ENCODE measurements at regions not wholly inside any gene's neighbourhood (a gene's known extent, or its start where the extent isn't known, plus 50 kb on each side); places are given as distances from the start of the nearest gene placed in this dataset.
"Not testable (repeated sequence)": the region's sequence is repeated elsewhere in the genome, so short reads cannot be mapped to it uniquely, and the experiment has no call there.

DNA sequence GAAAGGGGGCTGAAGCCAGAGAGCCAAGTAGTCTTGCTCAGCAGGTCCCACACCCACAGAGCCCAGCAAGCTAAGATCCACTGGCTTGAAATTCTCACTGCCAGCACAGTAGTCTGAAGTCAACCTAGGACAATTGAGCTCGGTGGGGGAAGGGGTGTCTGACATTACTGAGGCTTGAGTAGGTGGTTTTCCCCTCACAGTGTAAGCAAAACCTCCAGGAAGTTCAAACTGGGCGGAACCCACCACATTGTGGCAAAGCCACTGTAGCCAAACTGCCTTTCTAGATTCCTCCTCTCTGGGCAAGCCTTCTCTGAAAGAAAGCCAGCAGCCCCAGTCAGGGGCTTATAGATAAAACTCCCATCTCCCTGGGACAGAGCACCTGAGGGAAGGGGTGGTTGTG is 630.9 kb upstream of the ITGA1 start:
- TF ChIP-seq, protein P1, sequence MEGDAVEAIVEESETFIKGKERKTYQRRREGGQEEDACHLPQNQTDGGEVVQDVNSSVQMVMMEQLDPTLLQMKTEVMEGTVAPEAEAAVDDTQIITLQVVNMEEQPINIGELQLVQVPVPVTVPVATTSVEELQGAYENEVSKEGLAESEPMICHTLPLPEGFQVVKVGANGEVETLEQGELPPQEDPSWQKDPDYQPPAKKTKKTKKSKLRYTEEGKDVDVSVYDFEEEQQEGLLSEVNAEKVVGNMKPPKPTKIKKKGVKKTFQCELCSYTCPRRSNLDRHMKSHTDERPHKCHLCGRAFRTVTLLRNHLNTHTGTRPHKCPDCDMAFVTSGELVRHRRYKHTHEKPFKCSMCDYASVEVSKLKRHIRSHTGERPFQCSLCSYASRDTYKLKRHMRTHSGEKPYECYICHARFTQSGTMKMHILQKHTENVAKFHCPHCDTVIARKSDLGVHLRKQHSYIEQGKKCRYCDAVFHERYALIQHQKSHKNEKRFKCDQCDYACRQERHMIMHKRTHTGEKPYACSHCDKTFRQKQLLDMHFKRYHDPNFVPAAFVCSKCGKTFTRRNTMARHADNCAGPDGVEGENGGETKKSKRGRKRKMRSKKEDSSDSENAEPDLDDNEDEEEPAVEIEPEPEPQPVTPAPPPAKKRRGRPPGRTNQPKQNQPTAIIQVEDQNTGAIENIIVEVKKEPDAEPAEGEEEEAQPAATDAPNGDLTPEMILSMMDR (IDR thresholded peaks at IDR 0.05 in 8 of 11, conservative IDR thresholded peaks at IDR 0.05 in 3 of 11), result not testable (repeated sequence)
- not testable (repeated sequence) for TF ChIP-seq POLR2A (IDR thresholded peaks at IDR 0.05)
